GM23338 (cell line): ENCODE measurements at regions not wholly inside any gene's neighbourhood (a gene's known extent, or its start where the extent isn't known, plus 50 kb on each side); places are given as distances from the start of the nearest gene placed in this dataset.

Source experiments
- CREB1 ChIP-seq: fragments of 250-450 bp; sonication (Bioruptor Pico); IDR thresholded peaks from 2 replicates; pipeline ENCODE4 v1.5.0; 2020; ENCODE audit warnings: low read depth, mild to moderate bottlenecking, moderate library complexity
- CTCF ChIP-seq, 2 experiments: fragments of 200-600 bp in 1 of 2; sonication (generic) in 1 of 2; conservative IDR thresholded peaks; 2 replicates each; pipeline versions ENCODE4 v1.5.1 to v1.6.1; 2016 to 2017; ENCODE audit warnings: antibody characterized with exemption in 2 of 2, low read depth in 2 of 2, mild to moderate bottlenecking in 2 of 2, moderate library complexity in 1 of 2
- EZH2 ChIP-seq: fragments of 200-600 bp; sonication (generic); IDR thresholded peaks from one replicate; pipeline ENCODE4 v1.8.0; 2017; ENCODE audit warnings: antibody characterized with exemption, mild to moderate bottlenecking, low read depth; ENCODE audit not compliant: unreplicated experiment
- EZH2phosphoT487 ChIP-seq: fragments of 200-600 bp; sonication (generic); IDR thresholded peaks from one replicate; pipeline ENCODE4 v1.8.1; 2018; ENCODE audit warnings: antibody characterized with exemption; ENCODE audit not compliant: unreplicated experiment
- JUNB ChIP-seq: IDR thresholded peaks from one replicate; pipeline ENCODE4 v1.6.1; 2016; ENCODE audit warnings: antibody characterized with exemption; ENCODE audit not compliant: unreplicated experiment
- POLR2AphosphoS5 ChIP-seq: IDR thresholded peaks from 2 replicates; pipeline ENCODE4 v1.6.1; 2016; ENCODE audit warnings: antibody characterized with exemption, low read depth
- ZNF331 ChIP-seq: fragments of 250-450 bp; sonication (Bioruptor Pico); IDR thresholded peaks from 2 replicates; pipeline ENCODE4 v1.5.0; 2020; ENCODE audit warnings: low read depth, mild to moderate bottlenecking, moderate library complexity
- TF ChIP-seq, protein P1 (sequence below): IDR thresholded peaks from one replicate; pipeline ENCODE4 v1.6.1; 2018; ENCODE audit warnings: antibody characterized with exemption; ENCODE audit not compliant: unreplicated experiment
- TF ChIP-seq, protein P2 (sequence below): IDR thresholded peaks from 2 replicates; pipeline ENCODE4 v1.6.1; 2016; ENCODE audit warnings: antibody characterized with exemption
- TF ChIP-seq, protein P3 (sequence below): fragments of 250-450 bp; sonication (Bioruptor Pico); IDR thresholded peaks from 2 replicates; pipeline ENCODE4 v1.5.0; 2020; ENCODE audit warnings: mild to moderate bottlenecking, moderate library complexity

DNA sequence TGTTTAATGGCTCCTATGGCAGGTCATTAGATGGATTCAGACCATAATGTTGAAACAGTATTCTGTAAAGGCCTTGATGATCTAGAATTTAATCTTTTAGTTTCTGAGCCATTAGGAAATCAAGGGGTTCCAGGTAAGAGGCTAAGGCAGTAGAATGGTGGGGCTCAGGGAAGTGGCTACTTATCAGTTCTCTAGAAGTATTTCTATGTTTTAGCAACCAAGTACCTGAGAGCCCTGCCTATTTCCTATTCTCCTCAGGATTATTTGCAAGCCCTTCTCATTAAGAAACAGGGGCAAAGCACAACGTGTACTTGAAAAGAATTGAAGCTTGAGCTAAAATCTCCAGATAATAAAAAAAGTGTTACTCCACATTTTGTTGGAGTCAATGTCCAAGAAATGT, 646.5 kb downstream of the RNF144B start:
- no peak for TF ChIP-seq CTCF (conservative IDR thresholded peaks at IDR 0.05; ENCODE audit: low read depth in 2 of 2)
- TF ChIP-seq POLR2AphosphoS5, result no peak
- no peak for TF ChIP-seq EZH2phosphoT487
- TF ChIP-seq JUNB, result no peak
- TF ChIP-seq EZH2, result no peak
- TF ChIP-seq, protein P1, sequence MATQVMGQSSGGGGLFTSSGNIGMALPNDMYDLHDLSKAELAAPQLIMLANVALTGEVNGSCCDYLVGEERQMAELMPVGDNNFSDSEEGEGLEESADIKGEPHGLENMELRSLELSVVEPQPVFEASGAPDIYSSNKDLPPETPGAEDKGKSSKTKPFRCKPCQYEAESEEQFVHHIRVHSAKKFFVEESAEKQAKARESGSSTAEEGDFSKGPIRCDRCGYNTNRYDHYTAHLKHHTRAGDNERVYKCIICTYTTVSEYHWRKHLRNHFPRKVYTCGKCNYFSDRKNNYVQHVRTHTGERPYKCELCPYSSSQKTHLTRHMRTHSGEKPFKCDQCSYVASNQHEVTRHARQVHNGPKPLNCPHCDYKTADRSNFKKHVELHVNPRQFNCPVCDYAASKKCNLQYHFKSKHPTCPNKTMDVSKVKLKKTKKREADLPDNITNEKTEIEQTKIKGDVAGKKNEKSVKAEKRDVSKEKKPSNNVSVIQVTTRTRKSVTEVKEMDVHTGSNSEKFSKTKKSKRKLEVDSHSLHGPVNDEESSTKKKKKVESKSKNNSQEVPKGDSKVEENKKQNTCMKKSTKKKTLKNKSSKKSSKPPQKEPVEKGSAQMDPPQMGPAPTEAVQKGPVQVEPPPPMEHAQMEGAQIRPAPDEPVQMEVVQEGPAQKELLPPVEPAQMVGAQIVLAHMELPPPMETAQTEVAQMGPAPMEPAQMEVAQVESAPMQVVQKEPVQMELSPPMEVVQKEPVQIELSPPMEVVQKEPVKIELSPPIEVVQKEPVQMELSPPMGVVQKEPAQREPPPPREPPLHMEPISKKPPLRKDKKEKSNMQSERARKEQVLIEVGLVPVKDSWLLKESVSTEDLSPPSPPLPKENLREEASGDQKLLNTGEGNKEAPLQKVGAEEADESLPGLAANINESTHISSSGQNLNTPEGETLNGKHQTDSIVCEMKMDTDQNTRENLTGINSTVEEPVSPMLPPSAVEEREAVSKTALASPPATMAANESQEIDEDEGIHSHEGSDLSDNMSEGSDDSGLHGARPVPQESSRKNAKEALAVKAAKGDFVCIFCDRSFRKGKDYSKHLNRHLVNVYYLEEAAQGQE, result no peak
- TF ChIP-seq CREB1 (CRISPR knock-in tag), result no peak
- TF ChIP-seq ZNF331, result no peak
- TF ChIP-seq, protein P2, sequence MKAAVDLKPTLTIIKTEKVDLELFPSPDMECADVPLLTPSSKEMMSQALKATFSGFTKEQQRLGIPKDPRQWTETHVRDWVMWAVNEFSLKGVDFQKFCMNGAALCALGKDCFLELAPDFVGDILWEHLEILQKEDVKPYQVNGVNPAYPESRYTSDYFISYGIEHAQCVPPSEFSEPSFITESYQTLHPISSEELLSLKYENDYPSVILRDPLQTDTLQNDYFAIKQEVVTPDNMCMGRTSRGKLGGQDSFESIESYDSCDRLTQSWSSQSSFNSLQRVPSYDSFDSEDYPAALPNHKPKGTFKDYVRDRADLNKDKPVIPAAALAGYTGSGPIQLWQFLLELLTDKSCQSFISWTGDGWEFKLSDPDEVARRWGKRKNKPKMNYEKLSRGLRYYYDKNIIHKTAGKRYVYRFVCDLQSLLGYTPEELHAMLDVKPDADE, result no peak
- TF ChIP-seq, protein P3, sequence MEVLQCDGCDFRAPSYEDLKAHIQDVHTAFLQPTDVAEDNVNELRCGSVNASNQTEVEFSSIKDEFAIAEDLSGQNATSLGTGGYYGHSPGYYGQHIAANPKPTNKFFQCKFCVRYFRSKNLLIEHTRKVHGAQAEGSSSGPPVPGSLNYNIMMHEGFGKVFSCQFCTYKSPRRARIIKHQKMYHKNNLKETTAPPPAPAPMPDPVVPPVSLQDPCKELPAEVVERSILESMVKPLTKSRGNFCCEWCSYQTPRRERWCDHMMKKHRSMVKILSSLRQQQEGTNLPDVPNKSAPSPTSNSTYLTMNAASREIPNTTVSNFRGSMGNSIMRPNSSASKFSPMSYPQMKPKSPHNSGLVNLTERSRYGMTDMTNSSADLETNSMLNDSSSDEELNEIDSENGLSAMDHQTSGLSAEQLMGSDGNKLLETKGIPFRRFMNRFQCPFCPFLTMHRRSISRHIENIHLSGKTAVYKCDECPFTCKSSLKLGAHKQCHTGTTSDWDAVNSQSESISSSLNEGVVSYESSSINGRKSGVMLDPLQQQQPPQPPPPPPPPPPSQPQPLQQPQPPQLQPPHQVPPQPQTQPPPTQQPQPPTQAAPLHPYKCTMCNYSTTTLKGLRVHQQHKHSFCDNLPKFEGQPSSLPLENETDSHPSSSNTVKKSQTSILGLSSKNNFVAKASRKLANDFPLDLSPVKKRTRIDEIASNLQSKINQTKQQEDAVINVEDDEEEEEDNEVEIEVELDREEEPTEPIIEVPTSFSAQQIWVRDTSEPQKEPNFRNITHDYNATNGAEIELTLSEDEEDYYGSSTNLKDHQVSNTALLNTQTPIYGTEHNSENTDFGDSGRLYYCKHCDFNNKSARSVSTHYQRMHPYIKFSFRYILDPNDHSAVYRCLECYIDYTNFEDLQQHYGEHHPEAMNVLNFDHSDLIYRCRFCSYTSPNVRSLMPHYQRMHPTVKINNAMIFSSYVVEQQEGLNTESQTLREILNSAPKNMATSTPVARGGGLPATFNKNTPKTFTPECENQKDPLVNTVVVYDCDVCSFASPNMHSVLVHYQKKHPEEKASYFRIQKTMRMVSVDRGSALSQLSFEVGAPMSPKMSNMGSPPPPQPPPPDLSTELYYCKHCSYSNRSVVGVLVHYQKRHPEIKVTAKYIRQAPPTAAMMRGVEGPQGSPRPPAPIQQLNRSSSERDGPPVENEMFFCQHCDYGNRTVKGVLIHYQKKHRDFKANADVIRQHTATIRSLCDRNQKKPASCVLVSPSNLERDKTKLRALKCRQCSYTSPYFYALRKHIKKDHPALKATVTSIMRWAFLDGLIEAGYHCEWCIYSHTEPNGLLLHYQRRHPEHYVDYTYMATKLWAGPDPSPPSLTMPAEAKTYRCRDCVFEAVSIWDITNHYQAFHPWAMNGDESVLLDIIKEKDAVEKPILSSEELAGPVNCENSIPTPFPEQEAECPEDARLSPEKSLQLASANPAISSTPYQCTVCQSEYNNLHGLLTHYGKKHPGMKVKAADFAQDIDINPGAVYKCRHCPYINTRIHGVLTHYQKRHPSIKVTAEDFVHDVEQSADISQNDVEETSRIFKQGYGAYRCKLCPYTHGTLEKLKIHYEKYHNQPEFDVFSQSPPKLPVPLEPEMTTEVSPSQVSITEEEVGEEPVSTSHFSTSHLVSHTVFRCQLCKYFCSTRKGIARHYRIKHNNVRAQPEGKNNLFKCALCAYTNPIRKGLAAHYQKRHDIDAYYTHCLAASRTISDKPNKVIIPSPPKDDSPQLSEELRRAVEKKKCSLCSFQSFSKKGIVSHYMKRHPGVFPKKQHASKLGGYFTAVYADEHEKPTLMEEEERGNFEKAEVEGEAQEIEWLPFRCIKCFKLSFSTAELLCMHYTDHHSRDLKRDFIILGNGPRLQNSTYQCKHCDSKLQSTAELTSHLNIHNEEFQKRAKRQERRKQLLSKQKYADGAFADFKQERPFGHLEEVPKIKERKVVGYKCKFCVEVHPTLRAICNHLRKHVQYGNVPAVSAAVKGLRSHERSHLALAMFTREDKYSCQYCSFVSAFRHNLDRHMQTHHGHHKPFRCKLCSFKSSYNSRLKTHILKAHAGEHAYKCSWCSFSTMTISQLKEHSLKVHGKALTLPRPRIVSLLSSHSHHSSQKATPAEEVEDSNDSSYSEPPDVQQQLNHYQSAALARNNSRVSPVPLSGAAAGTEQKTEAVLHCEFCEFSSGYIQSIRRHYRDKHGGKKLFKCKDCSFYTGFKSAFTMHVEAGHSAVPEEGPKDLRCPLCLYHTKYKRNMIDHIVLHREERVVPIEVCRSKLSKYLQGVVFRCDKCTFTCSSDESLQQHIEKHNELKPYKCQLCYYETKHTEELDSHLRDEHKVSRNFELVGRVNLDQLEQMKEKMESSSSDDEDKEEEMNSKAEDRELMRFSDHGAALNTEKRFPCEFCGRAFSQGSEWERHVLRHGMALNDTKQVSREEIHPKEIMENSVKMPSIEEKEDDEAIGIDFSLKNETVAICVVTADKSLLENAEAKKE (CRISPR knock-in tag), result no peak
